AG08395 (cell line): ENCODE measurements at regions not wholly inside any gene's neighbourhood (a gene's known extent, or its start where the extent isn't known, plus 50 kb on each side); places are given as distances from the start of the nearest gene placed in this dataset.
A peak's percentile ranks its signal among the peaks of the same experiment; 100 is the strongest.
"Not testable (repeated sequence)": the region's sequence is repeated elsewhere in the genome, so short reads cannot be mapped to it uniquely, and the experiment has no call there.

Source experiments
- DNase-seq: peaks from one replicate; pipeline ENCODE4 v3.0.0; 2012; ENCODE audit warnings: mixed read lengths, low spot score

- no peak for DNase-seq
Observed at GRCh38 chr10:133020193-133020817, 67.4 kb upstream of the ADGRA1 start.

- no peak for DNase-seq
Observed at GRCh38 chr10:133019651-133020050, 68.1 kb upstream of the ADGRA1 start.

GRCh38 chr10:133019191-133019590, 68.5 kb upstream of the ADGRA1 start:
- DNase-seq = no peak

GRCh38 chr10:133018491-133018890, 69.2 kb upstream of the ADGRA1 start:
- DNase-seq = no peak

- DNase-seq = no peak
Observed at GRCh38 chr10:133017203-133017601, 70.5 kb upstream of the ADGRA1 start.

GRCh38 chr10:133016493-133017202, 71.1 kb upstream of the ADGRA1 start:
- no peak for DNase-seq

GRCh38 chr10:133015816-133016462, 71.8 kb upstream of the ADGRA1 start:
- no peak for DNase-seq

GRCh38 chr10:133015321-133015720, 72.4 kb upstream of the ADGRA1 start:
- DNase-seq = no peak

- DNase-seq = no peak
Observed at GRCh38 chr10:133014416-133015210, 72.2 kb upstream of the CFAP46 start.

- DNase-seq = no peak
Observed at GRCh38 chr10:133013463-133013862, 71.1 kb upstream of the CFAP46 start.

- DNase-seq = no peak
Observed at GRCh38 chr10:133012573-133013359, 70.4 kb upstream of the CFAP46 start.

- no peak for DNase-seq
Observed at GRCh38 chr10:133011882-133012281, 69.5 kb upstream of the CFAP46 start.

- DNase-seq = not testable (repeated sequence)
Observed at GRCh38 chr10:133011393-133011792, 69.0 kb upstream of the CFAP46 start.

- not testable (repeated sequence) for DNase-seq
Observed at GRCh38 chr10:133010843-133011179, 68.4 kb upstream of the CFAP46 start.

GRCh38 chr10:133010095-133010842, 67.9 kb upstream of the CFAP46 start:
- no peak for DNase-seq

GRCh38 chr10:133009218-133009950, 67.0 kb upstream of the CFAP46 start:
- peak; percentile 41 for DNase-seq

GRCh38 chr10:133008736-133009135, 66.4 kb upstream of the CFAP46 start:
- no peak for DNase-seq

- DNase-seq = no peak
Observed at GRCh38 chr10:133008196-133008595, 65.8 kb upstream of the CFAP46 start.

- DNase-seq = no peak
Observed at GRCh38 chr10:133007360-133007858, 65.0 kb upstream of the CFAP46 start.

GRCh38 chr10:133006806-133007205, 64.4 kb upstream of the CFAP46 start:
- DNase-seq = no peak
